Right lobe of liver (tissue), 6 donors: ENCODE measurements at regions not wholly inside any gene's neighbourhood (a gene's known extent, or its start where the extent isn't known, plus 50 kb on each side); places are given as distances from the start of the nearest gene placed in this dataset.
"Not testable (repeated sequence)": the region's sequence is repeated elsewhere in the genome, so short reads cannot be mapped to it uniquely, and the experiment has no call there.

ENCODE experiments used
- ATAC-seq, 4 donors: fragments of 200-7000 bp; cut with Tn5 transposase; one replicate each; pipeline ENCODE4 v1.9.1; 2020; ENCODE audit warnings: mild to moderate bottlenecking in 4 of 4, moderate library complexity in 4 of 4
- DNase-seq, 3 donors: peaks; one replicate each; pipeline ENCODE4 v3.0.0-alpha.2; 2020
- H3K27ac ChIP-seq, 3 donors: fragments of 200-600 bp; one replicate each; pipeline ENCODE4 v1.8.0; 2022
- H3K27me3 ChIP-seq, 2 donors: fragments of 200-600 bp; one replicate each; pipeline ENCODE4 v1.8.0; 2022
- H3K36me3 ChIP-seq, 4 donors: fragments of 200-600 bp; sonication (generic) in 1 of 4; one replicate each; pipeline versions ENCODE4 v1.5.1 to v1.8.0; 2017 to 2022; ENCODE audit warnings: control low read depth in 1 of 4
- H3K4me1 ChIP-seq, 4 donors: fragments of 200-600 bp; sonication (generic) in 1 of 4; one replicate each; pipeline versions ENCODE4 v1.5.1 to v1.8.0; 2017 to 2022; ENCODE audit warnings: control low read depth in 1 of 4
- H3K4me3 ChIP-seq, 3 donors: fragments of 200-600 bp; one replicate each; pipeline ENCODE4 v1.8.0; 2022
- H3K9me3 ChIP-seq, 4 donors: fragments of 200-600 bp; sonication (generic) in 1 of 4; one replicate each; pipeline versions ENCODE4 v1.5.1 to v1.8.0; 2017 to 2022; ENCODE audit warnings: control low read depth in 1 of 4
- CTCF ChIP-seq, 4 donors: fragments of 200-600 bp in 3 of 4; fragments of 450-650 bp in 1 of 4; IDR thresholded peaks; one replicate each; pipeline versions ENCODE4 v1.5.1 to v1.8.0; 2016 to 2022; ENCODE audit warnings: antibody characterized with exemption in 4 of 4, mild to moderate bottlenecking in 2 of 4
- POLR2A ChIP-seq: fragments of 450-650 bp; IDR thresholded peaks from one replicate; pipeline ENCODE4 v1.6.1; 2017; ENCODE audit warnings: antibody characterized with exemption, mild to moderate bottlenecking
- WGBS: methylation state at CpG from one replicate; pipeline ENCODE4 v1.1.6; 2018; ENCODE audit warnings: low coverage, low lambda C conversion rate; ENCODE audit not compliant: insufficient coverage; ENCODE audit errors: missing lambda C conversion rate; 5-methylcytosine and 5-hydroxymethylcytosine counted together
- intact Hi-C, 2 donors: fragments of 100-400 bp; cut with DNase I; formaldehyde crosslinking; loops; one replicate each; pipeline versions ENCODE4 v1.11.2 to v1.14.1; 2022
- donor health status: DM: no; HTN: yes; CAD: no.
- donor health status: DM: no; HTN: no; CAD: no.
- donor health status: DM: no; HTN: no; CAD: no.
- donor health status: DM: no; HTN: yes; CAD: no.
- donor health status: DM: no; HTN: yes; CAD: no.

GRCh38 chr2:3899536-3900155 lies 196.3 kb downstream of the DCDC2C start:
- no peak for TF ChIP-seq CTCF (IDR thresholded peaks at IDR 0.05)
- no peak for TF ChIP-seq POLR2A
- 21% methylated on average over 4 of the region's 4 CpGs for WGBS
- Histone ChIP-seq H3K4me1 (no peaks in the 10 kb centered on the region), H3K27me3 (no peaks in the 10 kb centered on the region), H3K27ac (no peak overlapping the region), H3K36me3 (no peaks in the 10 kb centered on the region), H3K4me3 (no peak overlapping the region), H3K9me3 (no peaks in the 10 kb centered on the region)
- intact Hi-C loops: no loop called here
- DNase-seq (no peak), ATAC-seq (no peak)

- 78% methylated on average over 7 of the region's 8 CpGs for WGBS
- DNase-seq (no peak), ATAC-seq (no peak)
- Histone ChIP-seq H3K27ac (no peak overlapping the region), H3K4me1 (no peaks in the 10 kb centered on the region), H3K27me3 (no peaks in the 10 kb centered on the region), H3K9me3 (no peaks in the 10 kb centered on the region), H3K4me3 (no peak overlapping the region), H3K36me3 (no peaks in the 10 kb centered on the region)
- no peak for TF ChIP-seq POLR2A
- TF ChIP-seq CTCF (IDR thresholded peaks at IDR 0.05): no peak
- intact Hi-C loops: no loop called here
Measured at GRCh38 chr2:3902131-3902530, 198.8 kb downstream of the DCDC2C start.

GRCh38 chr2:3904061-3904460 lies 200.7 kb downstream of the DCDC2C start:
- Histone ChIP-seq H3K27me3 (no peaks in the 10 kb centered on the region), H3K4me3 (no peak overlapping the region), H3K27ac (no peak overlapping the region), H3K9me3 (no peaks in the 10 kb centered on the region), H3K36me3 (no peaks in the 10 kb centered on the region), H3K4me1 (no peaks in the 10 kb centered on the region)
- no peak for ATAC-seq
- intact Hi-C loops: no loop called here
- DNase-seq: no peak
- TF ChIP-seq POLR2A (no peak), CTCF (IDR thresholded peaks at IDR 0.05) (no peak)
- WGBS: 47% methylated on average over 6 of the region's 6 CpGs

- H3K4me1 ChIP-seq, DNase-seq, H3K27ac ChIP-seq, H3K36me3 ChIP-seq, ATAC-seq, H3K27me3 ChIP-seq, H3K4me3 ChIP-seq, H3K9me3 ChIP-seq, intact Hi-C loops: not testable (repeated sequence)
- no CpG with 5 or more reads among the region's 1 CpG for WGBS
Measured at GRCh38 chr2:3908498-3908897, 205.1 kb downstream of the DCDC2C start.

GRCh38 chr2:3911882-3912455 lies 208.6 kb downstream of the DCDC2C start:
- H3K4me1 ChIP-seq: no peaks in the 10 kb centered on the region
- 66% methylated on average over 9 of the region's 13 CpGs for WGBS
- no peak for ATAC-seq

More at GRCh38 chr2:3911882-3912455, 208.6 kb downstream of the DCDC2C start:
- H3K4me3 ChIP-seq: no peak overlapping the region
- DNase-seq: no peak
- H3K36me3 ChIP-seq: no peaks in the 10 kb centered on the region
- H3K27me3 ChIP-seq: no peaks in the 10 kb centered on the region
- H3K27ac ChIP-seq: no peak overlapping the region
- TF ChIP-seq POLR2A: no peak
- no peak for TF ChIP-seq CTCF (IDR thresholded peaks at IDR 0.05)
- intact Hi-C loops: no loop called here
- H3K9me3 ChIP-seq: no peaks in the 10 kb centered on the region
